Keratinocyte (primary cell): ENCODE measurements at regions not wholly inside any gene's neighbourhood (a gene's known extent, or its start where the extent isn't known, plus 50 kb on each side); places are given as distances from the start of the nearest gene placed in this dataset.

Experiments
- DNase-seq: peaks from one replicate; pipeline ENCODE4 v3.0.0-alpha.2; 2011; ENCODE audit warnings: low read depth, missing footprints, low spot score
- FAIRE-seq: peaks from 2 replicates; lab custom pipeline; 2011; peaks lifted over from hg19 to GRCh38; lab: Jason Lieb, UNC
- H2AFZ ChIP-seq: 2 replicates; pipeline ENCODE4 v1.6.0; 2012; ENCODE audit warnings: low read length, control low read depth, inconsistent platforms; ENCODE audit not compliant: control insufficient read depth
- H3K27ac ChIP-seq: 2 replicates; pipeline ENCODE4 v1.5.1; 2011; ENCODE audit warnings: low read length; ENCODE audit not compliant: control insufficient read depth, insufficient read depth
- H3K27me3 ChIP-seq: 3 replicates; pipeline ENCODE4 v1.6.0; 2011; ENCODE audit warnings: low read length; ENCODE audit not compliant: control insufficient read depth, insufficient read depth; ENCODE audit errors: extremely low read depth
- H3K36me3 ChIP-seq, 2 experiments: 2 replicates in 1 of 2; 3 replicates in 1 of 2; pipeline ENCODE4 v1.5.1; 2011; ENCODE audit warnings: low read length in 2 of 2, mild to moderate bottlenecking in 1 of 2; ENCODE audit not compliant: control insufficient read depth in 2 of 2, insufficient read depth in 2 of 2; ENCODE audit errors: extremely low read depth in 1 of 2
- H3K4me1 ChIP-seq: 3 replicates; pipeline ENCODE4 v1.5.1; 2011; ENCODE audit warnings: low read length; ENCODE audit not compliant: control insufficient read depth, insufficient read depth; ENCODE audit errors: extremely low read depth
- H3K4me2 ChIP-seq: 3 replicates; pipeline ENCODE4 v1.6.0; 2011; ENCODE audit warnings: low read depth, low read length; ENCODE audit not compliant: control insufficient read depth, insufficient read depth; ENCODE audit errors: extremely low read depth
- H3K4me3 ChIP-seq, 3 experiments: fragments of 200-600 bp in 1 of 3; sonication (generic) in 1 of 3; 2 replicates in 2 of 3; 3 replicates in 1 of 3; pipeline ENCODE4 v1.5.1; 2011 to 2016; ENCODE audit warnings: low read length in 3 of 3, mild to moderate bottlenecking in 3 of 3, control low read depth in 2 of 3, inconsistent platforms in 1 of 3, low read depth in 1 of 3, mixed read lengths in 1 of 3, mixed run types in 1 of 3, moderate library complexity in 1 of 3; ENCODE audit not compliant: control insufficient read depth in 2 of 3, insufficient read depth in 2 of 3; ENCODE audit errors: extremely low read depth in 1 of 3
- H3K79me2 ChIP-seq: 2 replicates; pipeline ENCODE4 v1.6.0; 2012; ENCODE audit warnings: low read length; ENCODE audit not compliant: control insufficient read depth, insufficient read depth
- H3K9ac ChIP-seq: 3 replicates; pipeline ENCODE4 v1.6.0; 2011; ENCODE audit warnings: low read length; ENCODE audit not compliant: control insufficient read depth, insufficient read depth; ENCODE audit errors: extremely low read depth
- H3K9me1 ChIP-seq: 3 replicates; pipeline ENCODE4 v1.6.0; 2011; ENCODE audit warnings: low read length; ENCODE audit not compliant: control insufficient read depth, insufficient read depth; ENCODE audit errors: extremely low read depth
- H3K9me3 ChIP-seq: 2 replicates; pipeline ENCODE4 v1.5.1; 2012; ENCODE audit warnings: low read depth, low read length; ENCODE audit not compliant: control insufficient read depth
- H4K20me1 ChIP-seq: 3 replicates; pipeline ENCODE4 v1.6.0; 2011; ENCODE audit warnings: low read length; ENCODE audit not compliant: control insufficient read depth, insufficient read depth; ENCODE audit errors: extremely low read depth
- CTCF ChIP-seq, 3 experiments: IDR thresholded peaks in 1 of 3; conservative IDR thresholded peaks in 1 of 3; optimal IDR thresholded peaks in 1 of 3; 2 replicates in 2 of 3; 3 replicates in 1 of 3; pipeline versions ENCODE3 to v1.5.1; 2011; ENCODE audit warnings: low read length in 3 of 3, mild to moderate bottlenecking in 3 of 3, moderate library complexity in 2 of 3, control low read depth in 1 of 3, inconsistent platforms in 1 of 3; ENCODE audit not compliant: insufficient read depth in 2 of 3; ENCODE audit errors: extremely low read depth in 1 of 3
- EZH2 ChIP-seq: IDR thresholded peaks from one replicate; pipeline ENCODE4 v1.6.1; 2012; ENCODE audit warnings: inconsistent platforms, mild to moderate bottlenecking, low read length, moderate library complexity
- dilution Hi-C: fragments of 300-500 bp; cut with MboI; formaldehyde crosslinking; loops from one replicate; pipeline ENCODE4 v1.7.0; 2020; ENCODE audit warnings: low sequenced_read_pairs; ENCODE audit not compliant: extremely low pct_ligation_motif_present

DNA sequence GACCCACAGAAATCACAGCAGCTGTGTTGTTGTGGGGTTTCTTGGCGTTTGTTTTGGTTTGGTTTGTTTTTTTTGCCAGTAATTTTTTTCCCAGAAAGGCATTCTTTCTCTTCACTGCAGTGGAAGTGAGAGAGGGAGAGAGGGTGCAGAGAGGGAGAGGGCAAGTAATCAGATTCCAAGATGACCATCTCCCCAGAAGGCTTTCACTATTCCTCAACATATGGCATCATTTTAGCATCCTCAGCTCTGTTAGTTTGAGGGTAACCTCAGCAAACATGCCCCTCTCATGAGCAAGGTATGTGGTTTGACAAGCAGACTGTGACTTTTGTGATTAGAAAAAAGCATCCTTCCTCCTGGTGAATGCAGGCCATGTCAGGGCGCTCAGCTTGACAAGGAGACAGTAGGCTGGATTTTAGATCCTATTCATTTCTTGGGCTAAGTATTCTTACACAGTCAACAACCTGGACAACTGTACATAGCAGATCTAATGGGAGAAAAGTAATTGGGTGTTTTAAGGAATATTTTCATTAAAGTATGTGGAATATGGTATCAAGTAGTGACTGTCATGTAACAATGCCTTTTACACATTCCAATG lies 86.3 kb upstream of the PIK3CG start:
- no peak overlapping the region for H2AFZ ChIP-seq
- no peaks in the 10 kb centered on the region for H3K79me2 ChIP-seq
- FAIRE-seq (no peak), DNase-seq (no peak)
- H4K20me1 ChIP-seq = no peaks in the 10 kb centered on the region
- H3K27ac ChIP-seq = no peak overlapping the region
- H3K4me2 ChIP-seq = no peak overlapping the region
- no peak for TF ChIP-seq EZH2
- no peak overlapping the region for H3K4me3 ChIP-seq
- H3K4me1 ChIP-seq = peaks cover 10% of the 10 kb centered on the region
- H3K9me1 ChIP-seq = no peaks in the 10 kb centered on the region
- H3K27me3 ChIP-seq = no peaks in the 10 kb centered on the region
- no peaks in the 10 kb centered on the region for H3K9me3 ChIP-seq
- no peak overlapping the region for H3K9ac ChIP-seq
- no peaks in the 10 kb centered on the region for H3K36me3 ChIP-seq
- dilution Hi-C loops = no loop called here

DNA sequence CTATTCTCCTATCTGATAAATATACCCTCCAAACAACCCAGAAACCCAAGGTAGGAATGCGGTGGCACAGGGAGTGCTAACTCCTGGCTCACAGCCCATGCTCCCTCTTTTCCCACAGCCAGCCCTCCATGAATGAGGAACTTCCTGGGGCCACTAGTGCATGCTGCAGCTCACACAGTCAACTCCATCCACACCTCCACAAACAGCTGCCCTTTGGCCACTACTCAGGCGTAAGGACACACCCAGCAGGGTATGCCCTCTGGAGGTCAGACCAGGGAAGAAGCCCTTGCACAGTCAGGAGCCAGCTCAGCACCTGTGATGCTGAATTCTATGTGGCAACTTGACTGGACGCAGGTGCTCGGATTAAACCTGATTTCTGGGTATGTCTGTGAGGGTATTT lies 85.2 kb upstream of the PIK3CG start:
- DNase-seq = no peak
- H3K9ac ChIP-seq = no peak overlapping the region

More for the DNA sequence above, 85.2 kb upstream of the PIK3CG start:
- FAIRE-seq = no peak
- H4K20me1 ChIP-seq = no peaks in the 10 kb centered on the region
- H3K9me3 ChIP-seq = no peaks in the 10 kb centered on the region
- H3K9me1 ChIP-seq = no peaks in the 10 kb centered on the region
- H3K27ac ChIP-seq = no peak overlapping the region
- no peaks in the 10 kb centered on the region for H3K36me3 ChIP-seq
- H2AFZ ChIP-seq = no peak overlapping the region
- no peak overlapping the region for H3K4me3 ChIP-seq
- peak in 2 of 3 experiments; percentile 24 to 46 for TF ChIP-seq CTCF (optimal IDR thresholded peaks at IDR 0.05 in 1 of 3, IDR thresholded peaks at IDR 0.05 in 1 of 3, conservative IDR thresholded peaks at IDR 0.05 in 1 of 3; ENCODE audit: extremely low read depth in 1 of 3, insufficient read depth in 2 of 3, low read length in 3 of 3)
- TF ChIP-seq EZH2 = no peak
- H3K4me2 ChIP-seq = no peak overlapping the region
- no peaks in the 10 kb centered on the region for H3K27me3 ChIP-seq
- no peaks in the 10 kb centered on the region for H3K79me2 ChIP-seq
- dilution Hi-C loops = no loop called here
- H3K4me1 ChIP-seq = peaks cover 10% of the 10 kb centered on the region
